Testis (tissue), 2 donors: ENCODE measurements at regions not wholly inside any gene's neighbourhood (a gene's known extent, or its start where the extent isn't known, plus 50 kb on each side); places are given as distances from the start of the nearest gene placed in this dataset.

ENCODE experiments used
- DNase-seq: peaks from one replicate; pipeline ENCODE4 v3.0.0-alpha.2; 2019
- H3K27ac ChIP-seq, 2 donors: fragments of 200-600 bp; sonication (generic); one replicate each; pipeline ENCODE4 v1.5.1; 2019
- H3K27me3 ChIP-seq: fragments of 200-600 bp; sonication (generic); one replicate; pipeline ENCODE4 v1.5.1; 2019
- H3K36me3 ChIP-seq: fragments of 200-600 bp; sonication (generic); one replicate; pipeline ENCODE4 v1.5.1; 2017; ENCODE audit warnings: low read depth; ENCODE audit errors: missing control alignments
- H3K4me1 ChIP-seq: fragments of 200-600 bp; sonication (generic); one replicate; pipeline ENCODE4 v1.5.1; 2019
- H3K4me3 ChIP-seq, 2 donors: fragments of 200-600 bp; sonication (generic); one replicate each; pipeline ENCODE4 v1.5.1; 2017 to 2019
- H3K9me3 ChIP-seq: fragments of 200-600 bp; sonication (generic); one replicate; pipeline ENCODE4 v1.5.1; 2017
- POLR2A ChIP-seq: fragments of 450-650 bp; IDR thresholded peaks from one replicate; pipeline ENCODE4 v1.6.1; 2017; ENCODE audit warnings: antibody characterized with exemption, mild to moderate bottlenecking, moderate library complexity
- WGBS, 2 donors: methylation state at CpG; one replicate each; pipeline ENCODE4 v1.1.5; 2018; 5-methylcytosine and 5-hydroxymethylcytosine counted together
- intact Hi-C: fragments of 100-400 bp; cut with DNase I; formaldehyde crosslinking; loops from one replicate; pipeline ENCODE4 v1.15.1; 2023; ENCODE audit warnings: low total_unique reads
- TF ChIP-seq, protein P1 (sequence below), 3 experiments: fragments of 450-650 bp in 2 of 3; fragments of 200-600 bp in 1 of 3; sonication (generic) in 1 of 3; IDR thresholded peaks; one replicate each; pipeline ENCODE4 v1.5.1; 2016 to 2019; ENCODE audit warnings: antibody characterized with exemption in 3 of 3, mild to moderate bottlenecking in 2 of 3, moderate library complexity in 1 of 3

- TF ChIP-seq POLR2A = no peak
- TF ChIP-seq, protein P1, sequence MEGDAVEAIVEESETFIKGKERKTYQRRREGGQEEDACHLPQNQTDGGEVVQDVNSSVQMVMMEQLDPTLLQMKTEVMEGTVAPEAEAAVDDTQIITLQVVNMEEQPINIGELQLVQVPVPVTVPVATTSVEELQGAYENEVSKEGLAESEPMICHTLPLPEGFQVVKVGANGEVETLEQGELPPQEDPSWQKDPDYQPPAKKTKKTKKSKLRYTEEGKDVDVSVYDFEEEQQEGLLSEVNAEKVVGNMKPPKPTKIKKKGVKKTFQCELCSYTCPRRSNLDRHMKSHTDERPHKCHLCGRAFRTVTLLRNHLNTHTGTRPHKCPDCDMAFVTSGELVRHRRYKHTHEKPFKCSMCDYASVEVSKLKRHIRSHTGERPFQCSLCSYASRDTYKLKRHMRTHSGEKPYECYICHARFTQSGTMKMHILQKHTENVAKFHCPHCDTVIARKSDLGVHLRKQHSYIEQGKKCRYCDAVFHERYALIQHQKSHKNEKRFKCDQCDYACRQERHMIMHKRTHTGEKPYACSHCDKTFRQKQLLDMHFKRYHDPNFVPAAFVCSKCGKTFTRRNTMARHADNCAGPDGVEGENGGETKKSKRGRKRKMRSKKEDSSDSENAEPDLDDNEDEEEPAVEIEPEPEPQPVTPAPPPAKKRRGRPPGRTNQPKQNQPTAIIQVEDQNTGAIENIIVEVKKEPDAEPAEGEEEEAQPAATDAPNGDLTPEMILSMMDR (IDR thresholded peaks at IDR 0.05) = no peak
- H3K9me3 ChIP-seq = no peaks in the 10 kb centered on the region
- no peaks in the 10 kb centered on the region for H3K27me3 ChIP-seq
- DNase-seq = no peak
- intact Hi-C loops = no loop called here
- H3K36me3 ChIP-seq = no peaks in the 10 kb centered on the region
- no peak overlapping the region for H3K4me3 ChIP-seq
- 92 to 97% methylated on average over 1 of the region's 1 CpG for WGBS, 2 donors
- no peaks in the 10 kb centered on the region for H3K4me1 ChIP-seq
- H3K27ac ChIP-seq = no peak overlapping the region
Measured at GRCh38 chr15:46489276-46489675, 854.4 kb downstream of the SQOR start.

GRCh38 chr15:46496491-46497115 is 861.8 kb downstream of the SQOR start:
- Histone ChIP-seq H3K4me3 (no peak overlapping the region), H3K4me1 (no peaks in the 10 kb centered on the region), H3K27ac (no peak overlapping the region), H3K9me3 (no peaks in the 10 kb centered on the region), H3K36me3 (no peaks in the 10 kb centered on the region), H3K27me3 (no peaks in the 10 kb centered on the region)
- no peak for TF ChIP-seq POLR2A
- TF ChIP-seq, protein P1 (IDR thresholded peaks at IDR 0.05) = no peak
- intact Hi-C loops = no loop called here
- WGBS, 2 donors = 49 to 50% methylated on average over 1 of the region's 1 CpG
- DNase-seq = no peak

- Histone ChIP-seq H3K27me3 (no peaks in the 10 kb centered on the region), H3K4me3 (no peak overlapping the region), H3K9me3 (no peaks in the 10 kb centered on the region), H3K36me3 (no peaks in the 10 kb centered on the region), H3K4me1 (no peaks in the 10 kb centered on the region), H3K27ac (no peak overlapping the region)
- intact Hi-C loops = no loop called here
- WGBS, 2 donors = 69 to 70% methylated on average over 3 of the region's 3 CpGs
- no peak for DNase-seq
- no peak for TF ChIP-seq POLR2A
- TF ChIP-seq, protein P1 (IDR thresholded peaks at IDR 0.05) = no peak
Measured at GRCh38 chr15:46502667-46503066, 867.8 kb downstream of the SQOR start.

GRCh38 chr15:46518381-46518780 is 883.6 kb downstream of the SQOR start:
- no peak for DNase-seq
- intact Hi-C loops = no loop called here
- no peak overlapping the region for H3K4me3 ChIP-seq
- no peaks in the 10 kb centered on the region for H3K9me3 ChIP-seq
- no peaks in the 10 kb centered on the region for H3K36me3 ChIP-seq
- H3K4me1 ChIP-seq = no peaks in the 10 kb centered on the region
- H3K27ac ChIP-seq = no peak overlapping the region
- TF ChIP-seq POLR2A = no peak
- TF ChIP-seq, protein P1 (IDR thresholded peaks at IDR 0.05) = no peak
- H3K27me3 ChIP-seq = no peaks in the 10 kb centered on the region

DNA sequence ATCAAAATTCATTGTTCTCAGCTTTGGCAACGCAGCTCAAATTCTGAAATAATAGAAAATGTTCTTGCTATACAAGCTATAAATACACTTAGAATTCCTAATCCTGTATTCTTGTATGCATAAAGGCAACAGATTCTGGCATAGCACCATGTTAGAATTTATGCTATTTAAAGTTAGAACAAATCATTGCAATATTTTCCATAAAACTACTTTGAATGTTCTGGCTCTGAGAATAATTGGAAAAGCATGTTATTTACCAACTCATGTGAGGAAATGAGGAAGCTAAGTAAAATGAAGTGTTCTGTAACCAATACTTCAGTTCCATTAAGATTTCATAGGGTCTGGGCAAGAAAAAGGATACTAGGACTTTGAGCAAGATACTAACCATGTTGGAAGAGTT is 888.9 kb downstream of the SQOR start:
- H3K9me3 ChIP-seq = no peaks in the 10 kb centered on the region
- 74 to 78% methylated on average over 1 of the region's 1 CpG for WGBS, 2 donors
- no peaks in the 10 kb centered on the region for H3K4me1 ChIP-seq
- no peak overlapping the region for H3K4me3 ChIP-seq
- DNase-seq = no peak
- no peaks in the 10 kb centered on the region for H3K36me3 ChIP-seq
- intact Hi-C loops = no loop called here
- no peaks in the 10 kb centered on the region for H3K27me3 ChIP-seq
- H3K27ac ChIP-seq = no peak overlapping the region
- TF ChIP-seq POLR2A = no peak
- TF ChIP-seq, protein P1 (IDR thresholded peaks at IDR 0.05) = no peak
